CD14-positive monocyte (primary cell): ENCODE measurements at regions not wholly inside any gene's neighbourhood (a gene's known extent, or its start where the extent isn't known, plus 50 kb on each side); places are given as distances from the start of the nearest gene placed in this dataset.

Source experiments
- DNase-seq, 3 donors: peaks; one replicate each; pipeline ENCODE4 v3.0.0-alpha.2; 2011 to 2022
- H2AFZ ChIP-seq: 2 replicates; pipeline ENCODE4 v1.6.0; 2012; ENCODE audit warnings: mild to moderate bottlenecking, low read depth, low read length, inconsistent platforms; ENCODE audit not compliant: insufficient read depth, poor library complexity, severe bottlenecking
- H3K27ac ChIP-seq, 2 donors: 1 replicate in 1 of 2; 2 replicates in 1 of 2; pipeline ENCODE4 v1.5.1; 2012 to 2013; ENCODE audit warnings: low read length in 2 of 2, control low read depth in 1 of 2, inconsistent platforms in 1 of 2, low read depth in 1 of 2, mild to moderate bottlenecking in 1 of 2
- H3K27me3 ChIP-seq, 2 donors: one replicate each; pipeline versions ENCODE4 v1.6.0 to v1.6.1; 2011 to 2013; ENCODE audit warnings: low read length in 2 of 2; ENCODE audit not compliant: control insufficient read depth in 2 of 2, insufficient read depth in 2 of 2
- H3K36me3 ChIP-seq, 2 donors: replicated peaks in 1 of 2; 1 replicate in 1 of 2; 2 replicates in 1 of 2; pipeline versions ENCODE4 v1.5.1 to v1.6.1; 2012 to 2013; ENCODE audit warnings: low read length in 2 of 2, control low read depth in 1 of 2, inconsistent platforms in 1 of 2, mild to moderate bottlenecking in 1 of 2; ENCODE audit not compliant: insufficient read depth in 2 of 2, control insufficient read depth in 1 of 2
- H3K4me1 ChIP-seq, 2 donors: 1 replicate in 1 of 2; 2 replicates in 1 of 2; pipeline versions ENCODE4 v1.5.1 to v1.6.1; 2012 to 2013; ENCODE audit warnings: low read length in 2 of 2, control low read depth in 1 of 2, inconsistent platforms in 1 of 2, mild to moderate bottlenecking in 1 of 2, moderate library complexity in 1 of 2; ENCODE audit not compliant: insufficient read depth in 2 of 2, control insufficient read depth in 1 of 2
- H3K4me2 ChIP-seq: replicated peaks from 2 replicates; pipeline ENCODE3; 2012; ENCODE audit warnings: low read length, moderate library complexity, mild to moderate bottlenecking; ENCODE audit not compliant: poor library complexity, severe bottlenecking; ENCODE audit errors: extremely low read depth
- H3K4me3 ChIP-seq, 3 experiments: fragments of 200-600 bp in 1 of 3; sonication (generic) in 1 of 3; replicated peaks in 1 of 3; 1 replicate in 2 of 3; 2 replicates in 1 of 3; pipeline ENCODE4 v1.5.1; 2011 to 2013; ENCODE audit warnings: low read length in 3 of 3, mild to moderate bottlenecking in 3 of 3, control low read depth in 2 of 3, low read depth in 2 of 3, inconsistent platforms in 1 of 3, moderate library complexity in 1 of 3
- H3K79me2 ChIP-seq: 2 replicates; pipeline ENCODE4 v1.6.0; 2012; ENCODE audit warnings: mild to moderate bottlenecking, control low read depth, inconsistent platforms, low read length, moderate library complexity; ENCODE audit not compliant: insufficient read depth
- H3K9ac ChIP-seq: 2 replicates; pipeline ENCODE4 v1.6.0; 2017; ENCODE audit warnings: low read length, mild to moderate bottlenecking; ENCODE audit not compliant: insufficient read depth, poor library complexity, severe bottlenecking
- H3K9me3 ChIP-seq, 2 donors: replicated peaks in 1 of 2; 1 replicate in 1 of 2; 2 replicates in 1 of 2; pipeline versions ENCODE4 v1.5.1 to v1.6.1; 2012 to 2013; ENCODE audit warnings: low read length in 2 of 2, control low read depth in 1 of 2; ENCODE audit not compliant: control insufficient read depth in 1 of 2, insufficient read depth in 1 of 2
- H4K20me1 ChIP-seq: 2 replicates; pipeline ENCODE4 v1.6.0; 2012; ENCODE audit warnings: mild to moderate bottlenecking, low read length, control low read depth, moderate library complexity; ENCODE audit not compliant: insufficient read depth
- H3K27ac Mint-ChIP-seq, 7 donors: one replicate each; pipeline ENCODE4 v1.8.0; 2020; ENCODE audit warnings: mild to moderate bottlenecking in 7 of 7, mixed read lengths in 7 of 7, moderate library complexity in 6 of 7, inconsistent platforms in 2 of 7
- H3K27me3 Mint-ChIP-seq, 3 donors: one replicate each; pipeline ENCODE4 v1.8.0; 2021 to 2022; ENCODE audit warnings: low read depth in 3 of 3, mild to moderate bottlenecking in 3 of 3, mixed read lengths in 3 of 3, moderate library complexity in 3 of 3, inconsistent platforms in 1 of 3
- H3K36me3 Mint-ChIP-seq, 2 donors: one replicate each; pipeline ENCODE4 v1.8.0; 2020; ENCODE audit warnings: mixed read lengths in 2 of 2, inconsistent platforms in 1 of 2, mild to moderate bottlenecking in 1 of 2
- H3K4me1 Mint-ChIP-seq: one replicate; pipeline ENCODE4 v1.8.0; 2020; ENCODE audit warnings: mild to moderate bottlenecking, mixed read lengths
- H3K4me3 Mint-ChIP-seq, 2 donors: one replicate each; pipeline ENCODE4 v1.8.0; 2020; ENCODE audit warnings: mild to moderate bottlenecking in 2 of 2, mixed read lengths in 2 of 2, moderate library complexity in 1 of 2
- H3K9me3 Mint-ChIP-seq, 7 donors: one replicate each; pipeline ENCODE4 v1.8.0; 2020 to 2022; ENCODE audit warnings: mixed read lengths in 7 of 7, mild to moderate bottlenecking in 6 of 7, moderate library complexity in 6 of 7, inconsistent platforms in 2 of 7
- WGBS: methylation state at CpG from one replicate; pipeline ENCODE4 v1.1.5; 2013; ENCODE audit warnings: missing lambda C conversion rate; ENCODE audit not compliant: insufficient coverage; 5-methylcytosine and 5-hydroxymethylcytosine counted together
- intact Hi-C, 2 donors: fragments of 100-400 bp; cut with micrococcal nuclease; formaldehyde crosslinking; loops; one replicate each; pipeline versions ENCODE4 v1.15.0 to v1.15.1; 2023
- TF ChIP-seq, protein P1 (sequence below): fragments of 200-600 bp; IDR thresholded peaks from one replicate; pipeline ENCODE4 v1.8.0; 2022; ENCODE audit warnings: antibody characterized with exemption, mild to moderate bottlenecking

DNA sequence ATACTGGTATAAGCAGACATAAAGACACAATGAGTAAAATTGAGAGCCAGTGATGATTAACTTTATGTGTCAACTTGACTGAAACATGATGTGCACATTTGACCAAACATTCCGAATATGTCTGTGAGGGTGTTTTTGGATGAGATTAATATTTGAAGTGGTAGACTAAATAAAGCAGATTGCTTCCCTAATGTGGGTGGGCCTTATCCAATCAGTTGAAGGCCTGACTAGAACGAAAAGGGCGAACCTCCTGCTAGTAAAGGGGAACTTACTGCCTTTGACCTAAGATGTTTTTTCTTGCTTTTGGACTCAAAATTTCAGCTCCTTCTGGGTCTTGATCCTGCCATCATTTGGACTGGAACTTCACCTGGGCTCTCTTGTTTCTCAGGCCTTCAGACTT, 1387.7 kb upstream of the CDH6 start:
- no peaks in the 10 kb centered on the region for H3K36me3 Mint-ChIP-seq
- no peak overlapping the region for H3K9ac ChIP-seq
- 100% methylated on average over 1 of the region's 3 CpGs for WGBS

DNA sequence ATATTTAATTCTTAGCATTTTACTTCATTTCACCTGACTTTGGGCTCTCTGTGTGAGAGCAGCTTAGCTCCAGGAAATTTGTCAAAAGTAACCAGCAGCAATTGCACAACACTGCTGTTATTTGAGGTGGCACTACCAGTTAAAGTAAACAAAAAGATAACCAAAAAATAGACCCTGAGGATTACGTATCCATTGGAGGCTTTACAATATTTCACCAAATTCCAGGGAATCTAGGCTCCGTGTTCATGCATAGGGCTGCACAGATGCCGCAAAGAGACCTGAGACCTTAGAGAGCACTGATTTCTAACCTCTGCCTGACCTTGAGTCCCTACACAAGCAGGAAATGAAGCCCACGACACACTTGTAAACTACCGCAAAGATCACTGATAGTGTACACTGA, 1392.7 kb upstream of the CDH6 start:
- H3K4me1 ChIP-seq = no peaks in the 10 kb centered on the region
- Mint-ChIP-seq H3K27ac (no peak overlapping the region), H3K4me3 (no peak overlapping the region), H3K36me3 (no peaks in the 10 kb centered on the region), H3K4me1 (no peaks in the 10 kb centered on the region), H3K27me3 (no peaks in the 10 kb centered on the region), H3K9me3 (peaks cover 0 to 5% (median 3%) of the 10 kb centered on the region in 7 donors)
- peaks cover 0 to 6% of the 10 kb centered on the region in 2 donors for H3K9me3 ChIP-seq
- TF ChIP-seq, protein P1, sequence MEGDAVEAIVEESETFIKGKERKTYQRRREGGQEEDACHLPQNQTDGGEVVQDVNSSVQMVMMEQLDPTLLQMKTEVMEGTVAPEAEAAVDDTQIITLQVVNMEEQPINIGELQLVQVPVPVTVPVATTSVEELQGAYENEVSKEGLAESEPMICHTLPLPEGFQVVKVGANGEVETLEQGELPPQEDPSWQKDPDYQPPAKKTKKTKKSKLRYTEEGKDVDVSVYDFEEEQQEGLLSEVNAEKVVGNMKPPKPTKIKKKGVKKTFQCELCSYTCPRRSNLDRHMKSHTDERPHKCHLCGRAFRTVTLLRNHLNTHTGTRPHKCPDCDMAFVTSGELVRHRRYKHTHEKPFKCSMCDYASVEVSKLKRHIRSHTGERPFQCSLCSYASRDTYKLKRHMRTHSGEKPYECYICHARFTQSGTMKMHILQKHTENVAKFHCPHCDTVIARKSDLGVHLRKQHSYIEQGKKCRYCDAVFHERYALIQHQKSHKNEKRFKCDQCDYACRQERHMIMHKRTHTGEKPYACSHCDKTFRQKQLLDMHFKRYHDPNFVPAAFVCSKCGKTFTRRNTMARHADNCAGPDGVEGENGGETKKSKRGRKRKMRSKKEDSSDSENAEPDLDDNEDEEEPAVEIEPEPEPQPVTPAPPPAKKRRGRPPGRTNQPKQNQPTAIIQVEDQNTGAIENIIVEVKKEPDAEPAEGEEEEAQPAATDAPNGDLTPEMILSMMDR = no peak
- no peaks in the 10 kb centered on the region for H3K27me3 ChIP-seq
- no peaks in the 10 kb centered on the region for H4K20me1 ChIP-seq
- 88% methylated on average over 5 of the region's 5 CpGs for WGBS
- no peak overlapping the region for H3K27ac ChIP-seq
- intact Hi-C loops = no loop called here
- no peaks in the 10 kb centered on the region for H3K79me2 ChIP-seq
- no peak overlapping the region for H3K9ac ChIP-seq
- no peak for DNase-seq
- H3K36me3 ChIP-seq = no peaks in the 10 kb centered on the region
- no peak overlapping the region for H3K4me2 ChIP-seq
- H2AFZ ChIP-seq = no peak overlapping the region
- H3K4me3 ChIP-seq = no peak overlapping the region

More for the DNA sequence above, 1387.7 kb upstream of the CDH6 start:
- no peak overlapping the region for H3K27ac Mint-ChIP-seq
- Histone ChIP-seq H3K4me3 (no peak overlapping the region), H4K20me1 (no peaks in the 10 kb centered on the region), H2AFZ (no peak overlapping the region), H3K36me3 (no peaks in the 10 kb centered on the region), H3K27ac (no peak overlapping the region), H3K27me3 (no peaks in the 10 kb centered on the region), H3K9me3 (peaks cover 2 to 12% of the 10 kb centered on the region in 2 donors), H3K4me1 (no peaks in the 10 kb centered on the region), H3K4me2 (no peak overlapping the region), H3K79me2 (no peaks in the 10 kb centered on the region)
- intact Hi-C loops = no loop called here
- no peaks in the 10 kb centered on the region for H3K4me1 Mint-ChIP-seq
- peaks cover 0 to 7% (median 0%) of the 10 kb centered on the region in 7 donors for H3K9me3 Mint-ChIP-seq
- H3K4me3 Mint-ChIP-seq = no peak overlapping the region
- DNase-seq = no peak
- H3K27me3 Mint-ChIP-seq = no peaks in the 10 kb centered on the region
- TF ChIP-seq, protein P1 = no peak
